ENCODE measurements at regions not wholly inside any gene's neighbourhood (a gene's known extent, or its start where the extent isn't known, plus 50 kb on each side); places are given as distances from the start of the nearest gene placed in this dataset.

GRCh38 chr3:168870892-168871291, 775.2 kb upstream of the GOLIM4 start:
- WGBS (ENCODE audit: insufficient coverage) = no CpG with 5 or more reads among the region's 2 CpGs
- no peak for DNase-seq
- CTCF ChIA-PET = interaction anchor here (1.1 kb wide), 1 partner anchor 9 kb away, joined by 3 read pairs; no protein-coding TSS in a partner anchor
- Histone ChIP-seq H3K9me3 (ENCODE audit: control extremely low read depth in 1 of 5, control insufficient read depth in 4 of 5, insufficient read depth in 2 of 5, low read depth in 1 of 5, low read length in 4 of 5) (no peaks in the 10 kb centered on the region), H3K4me3 (ENCODE audit: control insufficient read depth in 1 of 7, extremely low read depth in 1 of 7, insufficient read depth in 4 of 7, low read depth in 2 of 7, low read length in 6 of 7) (no peak overlapping the region), H3K4me1 (ENCODE audit: control extremely low read depth in 1 of 4, control insufficient read depth in 4 of 4, insufficient read depth in 4 of 4, low read length in 3 of 4) (no peaks in the 10 kb centered on the region), H3K27ac (ENCODE audit: insufficient read depth in 1 of 2, low read depth in 1 of 2, low read length in 2 of 2, poor library complexity in 1 of 2, severe bottlenecking in 2 of 2) (no peak overlapping the region), H3K36me3 (ENCODE audit: control insufficient read depth in 4 of 4, insufficient read depth in 4 of 4, low read length in 3 of 4) (no peaks in the 10 kb centered on the region), H3K27me3 (replicated peaks in 2 of 5; ENCODE audit: control insufficient read depth in 4 of 5, insufficient read depth in 5 of 5, low read length in 4 of 5) (no peaks in the 10 kb centered on the region)
- POLR2A ChIA-PET = no interaction called here

GRCh38 chr3:168865022-168865551, 769.4 kb upstream of the GOLIM4 start:
- no CpG with 5 or more reads among the region's 1 CpG for WGBS (ENCODE audit: insufficient coverage)
- no peaks in the 10 kb centered on the region for H3K27me3 ChIP-seq (replicated peaks in 2 of 5; ENCODE audit: control insufficient read depth in 4 of 5, insufficient read depth in 5 of 5, low read length in 4 of 5)
- H3K27ac ChIP-seq (ENCODE audit: insufficient read depth in 1 of 2, low read depth in 1 of 2, low read length in 2 of 2, poor library complexity in 1 of 2, severe bottlenecking in 2 of 2) = no peak overlapping the region
- no peaks in the 10 kb centered on the region for H3K36me3 ChIP-seq (ENCODE audit: control insufficient read depth in 4 of 4, insufficient read depth in 4 of 4, low read length in 3 of 4)
- no peak overlapping the region for H3K4me3 ChIP-seq (ENCODE audit: control insufficient read depth in 1 of 7, extremely low read depth in 1 of 7, insufficient read depth in 4 of 7, low read depth in 2 of 7, low read length in 6 of 7)
- POLR2A ChIA-PET = no interaction called here
- CTCF ChIA-PET = interaction anchor here (0.7 to 1.5 kb wide), 11 partner anchors 10 to 879 kb away, joined by 3 to 8 read pairs (median 3); no protein-coding TSS in a partner anchor
- peak; percentile 31 to 67 (median 56) for DNase-seq
- H3K4me1 ChIP-seq (ENCODE audit: control extremely low read depth in 1 of 4, control insufficient read depth in 4 of 4, insufficient read depth in 4 of 4, low read length in 3 of 4) = no peaks in the 10 kb centered on the region
- no peaks in the 10 kb centered on the region for H3K9me3 ChIP-seq (ENCODE audit: control extremely low read depth in 1 of 5, control insufficient read depth in 4 of 5, insufficient read depth in 2 of 5, low read depth in 1 of 5, low read length in 4 of 5)

GRCh38 chr3:168864107-168865021, 768.6 kb upstream of the GOLIM4 start:
- H3K4me1 ChIP-seq (ENCODE audit: control extremely low read depth in 1 of 4, control insufficient read depth in 4 of 4, insufficient read depth in 4 of 4, low read length in 3 of 4) = no peaks in the 10 kb centered on the region

GRCh38 chr3:168863561-168863960, 767.8 kb upstream of the GOLIM4 start:
- DNase-seq = no peak
- Histone ChIP-seq H3K4me3 (ENCODE audit: control insufficient read depth in 1 of 7, extremely low read depth in 1 of 7, insufficient read depth in 4 of 7, low read depth in 2 of 7, low read length in 6 of 7) (no peak overlapping the region), H3K27me3 (replicated peaks in 2 of 5; ENCODE audit: control insufficient read depth in 4 of 5, insufficient read depth in 5 of 5, low read length in 4 of 5) (no peaks in the 10 kb centered on the region), H3K4me1 (ENCODE audit: control extremely low read depth in 1 of 4, control insufficient read depth in 4 of 4, insufficient read depth in 4 of 4, low read length in 3 of 4) (no peaks in the 10 kb centered on the region), H3K9me3 (ENCODE audit: control extremely low read depth in 1 of 5, control insufficient read depth in 4 of 5, insufficient read depth in 2 of 5, low read depth in 1 of 5, low read length in 4 of 5) (no peaks in the 10 kb centered on the region), H3K36me3 (ENCODE audit: control insufficient read depth in 4 of 4, insufficient read depth in 4 of 4, low read length in 3 of 4) (no peaks in the 10 kb centered on the region), H3K27ac (ENCODE audit: insufficient read depth in 1 of 2, low read depth in 1 of 2, low read length in 2 of 2, poor library complexity in 1 of 2, severe bottlenecking in 2 of 2) (no peak overlapping the region)
- whole genome bisulfite sequencing (ENCODE audit: insufficient coverage) = no CpG with 5 or more reads among the region's 2 CpGs
- ChIA-PET CTCF (interaction anchor here (1.0 kb wide), 1 partner anchor 20 kb away, joined by 4 read pairs; no protein-coding TSS in a partner anchor), POLR2A (no interaction called here)

More at GRCh38 chr3:168864107-168865021, 768.6 kb upstream of the GOLIM4 start:
- Histone ChIP-seq H3K4me3 (ENCODE audit: control insufficient read depth in 1 of 7, extremely low read depth in 1 of 7, insufficient read depth in 4 of 7, low read depth in 2 of 7, low read length in 6 of 7) (no peak overlapping the region), H3K9me3 (ENCODE audit: control extremely low read depth in 1 of 5, control insufficient read depth in 4 of 5, insufficient read depth in 2 of 5, low read depth in 1 of 5, low read length in 4 of 5) (no peaks in the 10 kb centered on the region), H3K27ac (ENCODE audit: insufficient read depth in 1 of 2, low read depth in 1 of 2, low read length in 2 of 2, poor library complexity in 1 of 2, severe bottlenecking in 2 of 2) (no peak overlapping the region), H3K36me3 (ENCODE audit: control insufficient read depth in 4 of 4, insufficient read depth in 4 of 4, low read length in 3 of 4) (no peaks in the 10 kb centered on the region), H3K27me3 (replicated peaks in 2 of 5; ENCODE audit: control insufficient read depth in 4 of 5, insufficient read depth in 5 of 5, low read length in 4 of 5) (no peaks in the 10 kb centered on the region)
- ChIA-PET POLR2A (no interaction called here), CTCF (interaction anchor here (0.7 to 1.2 kb wide), 10 partner anchors 9 to 880 kb away, joined by 3 to 8 read pairs (median 4); no protein-coding TSS in a partner anchor)
- 92% methylated on average over 5 of the region's 14 CpGs for WGBS (ENCODE audit: insufficient coverage)
- no peak for DNase-seq

- H3K36me3 ChIP-seq (ENCODE audit: control insufficient read depth in 4 of 4, insufficient read depth in 4 of 4, low read length in 3 of 4) = no peaks in the 10 kb centered on the region
- no peak overlapping the region for H3K27ac ChIP-seq (ENCODE audit: insufficient read depth in 1 of 2, low read depth in 1 of 2, low read length in 2 of 2, poor library complexity in 1 of 2, severe bottlenecking in 2 of 2)
- POLR2A ChIA-PET = no interaction called here
- no peak overlapping the region for H3K4me3 ChIP-seq (ENCODE audit: control insufficient read depth in 1 of 7, extremely low read depth in 1 of 7, insufficient read depth in 4 of 7, low read depth in 2 of 7, low read length in 6 of 7)
- no peaks in the 10 kb centered on the region for H3K27me3 ChIP-seq (replicated peaks in 2 of 5; ENCODE audit: control insufficient read depth in 4 of 5, insufficient read depth in 5 of 5, low read length in 4 of 5)
- DNase-seq = no peak
- WGBS (ENCODE audit: insufficient coverage) = 100% methylated on average over 1 of the region's 1 CpG
- no peaks in the 10 kb centered on the region for H3K4me1 ChIP-seq (ENCODE audit: control extremely low read depth in 1 of 4, control insufficient read depth in 4 of 4, insufficient read depth in 4 of 4, low read length in 3 of 4)
- H3K9me3 ChIP-seq (ENCODE audit: control extremely low read depth in 1 of 5, control insufficient read depth in 4 of 5, insufficient read depth in 2 of 5, low read depth in 1 of 5, low read length in 4 of 5) = no peaks in the 10 kb centered on the region
- CTCF ChIA-PET = interaction anchor here (0.9 to 1.8 kb wide), 4 partner anchors 8 to 806 kb away, joined by 3 to 5 read pairs (median 4); no protein-coding TSS in a partner anchor
Measured at GRCh38 chr3:168862466-168862865, 766.7 kb upstream of the GOLIM4 start.

GRCh38 chr3:168860592-168860991, 764.9 kb upstream of the GOLIM4 start:
- Histone ChIP-seq H3K4me1 (ENCODE audit: control extremely low read depth in 1 of 4, control insufficient read depth in 4 of 4, insufficient read depth in 4 of 4, low read length in 3 of 4) (no peaks in the 10 kb centered on the region), H3K27ac (ENCODE audit: insufficient read depth in 1 of 2, low read depth in 1 of 2, low read length in 2 of 2, poor library complexity in 1 of 2, severe bottlenecking in 2 of 2) (no peak overlapping the region), H3K36me3 (ENCODE audit: control insufficient read depth in 4 of 4, insufficient read depth in 4 of 4, low read length in 3 of 4) (no peaks in the 10 kb centered on the region), H3K9me3 (ENCODE audit: control extremely low read depth in 1 of 5, control insufficient read depth in 4 of 5, insufficient read depth in 2 of 5, low read depth in 1 of 5, low read length in 4 of 5) (peaks cover 0 to 2% (median 0%) of the 10 kb centered on the region in 5 experiments), H3K4me3 (ENCODE audit: control insufficient read depth in 1 of 7, extremely low read depth in 1 of 7, insufficient read depth in 4 of 7, low read depth in 2 of 7, low read length in 6 of 7) (no peak overlapping the region), H3K27me3 (replicated peaks in 2 of 5; ENCODE audit: control insufficient read depth in 4 of 5, insufficient read depth in 5 of 5, low read length in 4 of 5) (no peaks in the 10 kb centered on the region)
- ChIA-PET CTCF (interaction anchor here (1.2 to 1.4 kb wide), 2 partner anchors 11 to 14 kb away, joined by 3 to 4 read pairs; no protein-coding TSS in a partner anchor), POLR2A (no interaction called here)
- DNase-seq = no peak
- 98% methylated on average over 5 of the region's 5 CpGs for WGBS (ENCODE audit: insufficient coverage)

GRCh38 chr3:168860028-168860427, 764.3 kb upstream of the GOLIM4 start:
- WGBS (ENCODE audit: insufficient coverage) = 100% methylated on average over 3 of the region's 4 CpGs
- Histone ChIP-seq H3K4me1 (ENCODE audit: control extremely low read depth in 1 of 4, control insufficient read depth in 4 of 4, insufficient read depth in 4 of 4, low read length in 3 of 4) (no peaks in the 10 kb centered on the region), H3K27me3 (replicated peaks in 2 of 5; ENCODE audit: control insufficient read depth in 4 of 5, insufficient read depth in 5 of 5, low read length in 4 of 5) (no peaks in the 10 kb centered on the region), H3K9me3 (ENCODE audit: control extremely low read depth in 1 of 5, control insufficient read depth in 4 of 5, insufficient read depth in 2 of 5, low read depth in 1 of 5, low read length in 4 of 5) (peaks cover 0 to 2% (median 0%) of the 10 kb centered on the region in 5 experiments), H3K4me3 (ENCODE audit: control insufficient read depth in 1 of 7, extremely low read depth in 1 of 7, insufficient read depth in 4 of 7, low read depth in 2 of 7, low read length in 6 of 7) (no peak overlapping the region), H3K27ac (ENCODE audit: insufficient read depth in 1 of 2, low read depth in 1 of 2, low read length in 2 of 2, poor library complexity in 1 of 2, severe bottlenecking in 2 of 2) (no peak overlapping the region), H3K36me3 (ENCODE audit: control insufficient read depth in 4 of 4, insufficient read depth in 4 of 4, low read length in 3 of 4) (no peaks in the 10 kb centered on the region)
- DNase-seq = no peak
- POLR2A ChIA-PET = no interaction called here
- CTCF ChIA-PET = interaction anchor here (1.2 kb wide), 1 partner anchor 11 kb away, joined by 3 read pairs; no protein-coding TSS in a partner anchor

All from common myeloid progenitor, CD34-positive (primary cell).